GM12878 (cell line): ENCODE measurements at regions not wholly inside any gene's neighbourhood (a gene's known extent, or its start where the extent isn't known, plus 50 kb on each side); places are given as distances from the start of the nearest gene placed in this dataset.

ENCODE experiments used
- ATAC-seq: fragments of 200-7000 bp; cut with Tn5 transposase; 3 replicates; pipeline ENCODE4 v1.9.1; 2020; ENCODE audit warnings: mild to moderate bottlenecking, moderate library complexity
- BruUV-seq: library from RNA; stranded (reverse); fragments of 400-500 nt; replicated peaks from 2 replicates; lab custom pipeline; 2021; lab: Mats Ljungman, UMichigan
- CTCF ChIA-PET: fragments of 300-600 bp; sonication (Branson Sonifier 250); formaldehyde crosslinking; extraction: SDS; loops from one replicate; lab custom pipeline; 2021; ENCODE audit warnings: inconsistent platforms; lab: Yijun Ruan, JAX
- POLR2A ChIA-PET: fragments of 350-600 bp; formaldehyde crosslinking; extraction: SDS; loops from one replicate; lab custom pipeline; 2021; ENCODE audit warnings: inconsistent platforms; lab: Charles Lee
- RAD21 ChIA-PET: fragments of 300-600 bp; sonication (Branson Sonifier 250); formaldehyde crosslinking; loops from one replicate; lab custom pipeline; 2023; ENCODE audit warnings: antibody characterized with exemption; ENCODE audit not compliant: unreplicated experiment; lab: Charles Lee
- SMC1A ChIA-PET: fragments of 300-600 bp; sonication (Branson Sonifier 250); formaldehyde crosslinking; loops from one replicate; lab custom pipeline; 2023; ENCODE audit not compliant: unreplicated experiment, uncharacterized antibody; lab: Charles Lee
- DNase-seq: peaks from one replicate; pipeline ENCODE4 v3.0.0-alpha.2; 2011; ENCODE audit warnings: low read depth, low spot score
- FAIRE-seq: peaks from 3 replicates; lab custom pipeline; 2011; peaks lifted over from hg19 to GRCh38; lab: Jason Lieb, UNC
- H2AFZ ChIP-seq: 2 replicates; pipeline ENCODE4 v1.6.0; 2011; ENCODE audit warnings: low read depth, low read length, control low read depth; ENCODE audit not compliant: control insufficient read depth
- H3K27ac ChIP-seq: 2 replicates; pipeline ENCODE4 v1.5.1; 2011; ENCODE audit warnings: control low read depth; ENCODE audit not compliant: control insufficient read depth, insufficient read depth
- H3K27me3 ChIP-seq, 2 experiments: replicated peaks in 1 of 2; 2 replicates each; pipeline versions ENCODE4 v1.6.0 to v1.6.1; 2011; ENCODE audit warnings: low read length in 1 of 2; ENCODE audit not compliant: control insufficient read depth in 2 of 2, insufficient read depth in 2 of 2
- H3K36me3 ChIP-seq, 2 experiments: 2 replicates each; pipeline ENCODE4 v1.5.1; 2011; ENCODE audit warnings: low read length in 1 of 2; ENCODE audit not compliant: control insufficient read depth in 2 of 2, insufficient read depth in 2 of 2
- H3K4me1 ChIP-seq: 2 replicates; pipeline ENCODE4 v1.6.1; 2011; ENCODE audit warnings: mild to moderate bottlenecking, low read length, moderate library complexity, mixed read lengths; ENCODE audit not compliant: control insufficient read depth, insufficient read depth
- H3K4me2 ChIP-seq: 2 replicates; pipeline ENCODE4 v1.6.0; 2011; ENCODE audit warnings: control low read depth; ENCODE audit not compliant: control insufficient read depth, insufficient read depth
- H3K4me3 ChIP-seq: fragments of 200-600 bp; sonication (generic); 2 replicates; pipeline ENCODE4 v1.5.1; 2016
- H3K79me2 ChIP-seq: 2 replicates; pipeline ENCODE4 v1.6.0; 2011; ENCODE audit warnings: low read length; ENCODE audit not compliant: control insufficient read depth, insufficient read depth
- H3K9ac ChIP-seq: 2 replicates; pipeline ENCODE4 v1.8.0; 2011; ENCODE audit warnings: low read length, control low read depth, mixed read lengths; ENCODE audit not compliant: control insufficient read depth, insufficient read depth
- H3K9me3 ChIP-seq: replicated peaks from 3 replicates; pipeline ENCODE4 v1.5.1; 2011; ENCODE audit warnings: mild to moderate bottlenecking, low read length; ENCODE audit not compliant: control insufficient read depth, insufficient read depth
- H4K20me1 ChIP-seq: 2 replicates; pipeline ENCODE4 v1.6.0; 2011; ENCODE audit not compliant: control insufficient read depth, insufficient read depth
- ATF7 ChIP-seq: fragments of 450-650 bp; IDR thresholded peaks from 2 replicates; pipeline ENCODE4 v1.6.1; 2016; ENCODE audit warnings: low read depth, mild to moderate bottlenecking
- BCL3 ChIP-seq: IDR thresholded peaks from 2 replicates; pipeline ENCODE4 v1.6.1; 2011; ENCODE audit warnings: borderline replicate concordance, low read depth, mild to moderate bottlenecking, moderate library complexity, low read length; ENCODE audit not compliant: insufficient read depth, poor library complexity, severe bottlenecking
- HDGF ChIP-seq: fragments of 450-650 bp; IDR thresholded peaks from 2 replicates; pipeline ENCODE4 v1.6.1; 2016; ENCODE audit warnings: antibody characterized with exemption
- HSF1 ChIP-seq: fragments of 150-350 bp; IDR thresholded peaks from 2 replicates; pipeline ENCODE4 v1.6.1; 2014; ENCODE audit warnings: mild to moderate bottlenecking, low read depth, low read length
- IKZF1 ChIP-seq: fragments of 450-650 bp; conservative IDR thresholded peaks from 2 replicates; pipeline ENCODE4 v1.6.1; 2017; ENCODE audit warnings: antibody characterized with exemption, mild to moderate bottlenecking
- IRF3 ChIP-seq: fragments of 450-650 bp; IDR thresholded peaks from 2 replicates; pipeline ENCODE4 v1.6.1; 2014; ENCODE audit warnings: mild to moderate bottlenecking
- KAT2A ChIP-seq: conservative IDR thresholded peaks from 2 replicates; pipeline ENCODE4 v1.6.1; 2011; ENCODE audit warnings: low read depth, low read length; ENCODE audit not compliant: control insufficient read depth
- NBN ChIP-seq: fragments of 450-650 bp; IDR thresholded peaks from 2 replicates; pipeline ENCODE4 v1.6.1; 2016
- PAX8 ChIP-seq: fragments of 450-650 bp; IDR thresholded peaks from 2 replicates; pipeline ENCODE4 v1.6.1; 2017; ENCODE audit warnings: mild to moderate bottlenecking, moderate library complexity
- PBX3 ChIP-seq: IDR thresholded peaks from 2 replicates; pipeline ENCODE4 v1.6.1; 2011; ENCODE audit warnings: mild to moderate bottlenecking, low read depth, low read length, moderate library complexity; ENCODE audit not compliant: insufficient replicate concordance
- PML ChIP-seq: IDR thresholded peaks from 2 replicates; pipeline ENCODE4 v1.6.1; 2012; ENCODE audit warnings: low read length, inconsistent platforms
- RCOR1 ChIP-seq: conservative IDR thresholded peaks from 2 replicates; pipeline ENCODE4 v1.6.1; 2012; ENCODE audit warnings: low read depth, low read length, improper control_type of control experiment
- RELA ChIP-seq: fragments of 450-650 bp; IDR thresholded peaks from 2 replicates; pipeline ENCODE4 v1.8.0; 2014; ENCODE audit warnings: borderline replicate concordance; ENCODE audit not compliant: partially characterized antibody
- SRF ChIP-seq, 2 experiments: IDR thresholded peaks; 2 replicates each; pipeline ENCODE4 v1.6.1; 2011; ENCODE audit warnings: low read depth in 2 of 2, low read length in 2 of 2, mild to moderate bottlenecking in 1 of 2, moderate library complexity in 1 of 2
- WRNIP1 ChIP-seq: IDR thresholded peaks from 2 replicates; pipeline ENCODE4 v1.6.1; 2011; ENCODE audit warnings: low read depth, low read length, improper control_type of control experiment, borderline replicate concordance
- YBX1 ChIP-seq: fragments of 450-650 bp; IDR thresholded peaks from 2 replicates; pipeline ENCODE4 v1.6.1; 2016; ENCODE audit warnings: antibody characterized with exemption
- ZNF24 ChIP-seq: fragments of 450-650 bp; IDR thresholded peaks from 2 replicates; pipeline ENCODE4 v1.6.1; 2017; ENCODE audit warnings: antibody characterized with exemption, mild to moderate bottlenecking
- ZSCAN29 ChIP-seq: fragments of 450-650 bp; IDR thresholded peaks from 2 replicates; pipeline ENCODE4 v1.6.1; 2017; ENCODE audit warnings: mild to moderate bottlenecking, moderate library complexity
- WGBS: methylation state at CpG from one replicate; pipeline ENCODE4 v1.1.6; 2016; ENCODE audit warnings: low lambda C conversion rate; ENCODE audit not compliant: insufficient replicate concordance, insufficient coverage; ENCODE audit errors: missing lambda C conversion rate; 5-methylcytosine and 5-hydroxymethylcytosine counted together
- in situ Hi-C: fragments of 300-500 bp; cut with MboI; formaldehyde crosslinking; loops from 9 replicates; pipeline ENCODE4 v1.14.3; 2018; ENCODE audit warnings: mixed read lengths
- intact Hi-C: fragments of 100-400 bp; cut with micrococcal nuclease; formaldehyde crosslinking; loops from one replicate; pipeline ENCODE4 v1.14.2; 2022; ENCODE audit not compliant: unreplicated experiment

GRCh38 chr10:94105226-94105625, 111.5 kb downstream of the PLCE1 start:
- TF ChIP-seq HSF1 (no peak), WRNIP1 (no peak), IRF3 (no peak), BCL3 (no peak), YBX1 (no peak), KAT2A (no peak), ZNF24 (no peak), IKZF1 (no peak), SRF (IDR thresholded peaks at IDR 0.05; ENCODE audit: low read depth in 2 of 2, low read length in 2 of 2) (no peak), PBX3 (no peak), ATF7 (no peak), RCOR1 (no peak), HDGF (no peak), NBN (no peak), ZSCAN29 (no peak), PML (no peak), RELA (no peak), PAX8 (no peak)
- in situ Hi-C loops (no loop called here), intact Hi-C loops (no loop called here)
- Histone ChIP-seq H2AFZ (no peak overlapping the region), H3K36me3 (no peaks in the 10 kb centered on the region), H3K4me2 (no peak overlapping the region), H3K9me3 (no peaks in the 10 kb centered on the region), H3K4me1 (no peaks in the 10 kb centered on the region), H3K4me3 (no peak overlapping the region), H4K20me1 (no peaks in the 10 kb centered on the region), H3K79me2 (no peaks in the 10 kb centered on the region), H3K9ac (no peak overlapping the region), H3K27ac (no peak overlapping the region), H3K27me3 (0 out of 4 replicates have a peak, but pooled peaks cover 0 to 1% of the 10 kb centered on the region in 2 experiments)
- SMC1A ChIA-PET, result no interaction called here
- 0% methylated on average over 3 of the region's 3 CpGs for WGBS
- RAD21 ChIA-PET, result no interaction called here
- BruUV-seq, result no TSS peak
- ATAC-seq (no peak), DNase-seq (no peak), FAIRE-seq (no peak)
- CTCF ChIA-PET, result no interaction called here
- POLR2A ChIA-PET, result no interaction called here
